ENCODE measurements at regions not wholly inside any gene's neighbourhood (a gene's known extent, or its start where the extent isn't known, plus 50 kb on each side); places are given as distances from the start of the nearest gene placed in this dataset.

DNA sequence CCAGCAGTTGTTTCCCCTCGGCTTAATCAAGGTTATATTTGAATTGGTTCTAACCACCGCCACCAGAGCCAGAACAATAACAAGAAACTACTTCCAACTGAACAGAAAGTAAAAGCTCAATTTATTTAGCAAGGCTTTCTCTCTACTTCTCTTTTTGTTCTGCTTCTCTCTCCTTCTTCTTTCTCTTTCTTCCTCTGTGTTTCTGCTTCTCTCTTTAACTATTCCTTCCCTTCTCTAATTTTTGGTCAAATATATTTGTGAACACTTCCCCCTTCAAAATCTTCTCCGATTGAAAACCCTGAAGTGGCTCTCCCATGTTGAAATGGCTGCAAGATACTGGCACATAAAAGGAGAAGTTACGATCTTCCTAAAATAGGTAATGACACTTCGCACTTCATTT is 1195.9 kb upstream of the PRKX start:
- ATAC-seq (ENCODE audit: insufficient read depth, low FRiP score) = no peak
- Histone ChIP-seq H3K9ac (ENCODE audit: insufficient read depth in 1 of 2, low read length in 2 of 2) (no peak overlapping the region), H3K36me3 (ENCODE audit: control insufficient read depth in 4 of 4, insufficient read depth in 4 of 4, low read length in 4 of 4) (no peaks in the 10 kb centered on the region)

GRCh38 chrX:4905576-4905975 is 1192.1 kb upstream of the PRKX start:
- Histone ChIP-seq H3K27me3 (ENCODE audit: control insufficient read depth in 3 of 3, insufficient read depth in 3 of 3, low read length in 2 of 3) (peaks cover 0 to 3% (median 0%) of the 10 kb centered on the region in 3 donors), H3K4me1 (ENCODE audit: control insufficient read depth in 5 of 5, insufficient read depth in 5 of 5, low read length in 5 of 5) (no peaks in the 10 kb centered on the region), H3K4me3 (no peak overlapping the region), H3K9me3 (ENCODE audit: control insufficient read depth in 4 of 4, insufficient read depth in 3 of 4, low read length in 3 of 4) (peaks cover 0 to 2% (median 0%) of the 10 kb centered on the region in 4 donors), H3K9ac (ENCODE audit: insufficient read depth in 1 of 2, low read length in 2 of 2) (no peak overlapping the region), H3K36me3 (ENCODE audit: control insufficient read depth in 4 of 4, insufficient read depth in 4 of 4, low read length in 4 of 4) (no peaks in the 10 kb centered on the region), H3K27ac (ENCODE audit: low read depth in 1 of 2, low read length in 1 of 2) (no peak overlapping the region)
- no peak for DNase-seq
- 65 to 66% methylated on average over 6 of the region's 6 CpGs for WGBS, 2 donors
- TF ChIP-seq CTCF (IDR thresholded peaks at IDR 0.05; ENCODE audit: control extremely low read depth, extremely low read depth) = no peak
- ATAC-seq (ENCODE audit: insufficient read depth, low FRiP score) = no peak

More for the DNA sequence above, 1195.9 kb upstream of the PRKX start:
- WGBS, 2 donors = 20 to 41% methylated on average over 5 of the region's 5 CpGs
- Histone ChIP-seq H3K4me1 (ENCODE audit: control insufficient read depth in 5 of 5, insufficient read depth in 5 of 5, low read length in 5 of 5) (no peaks in the 10 kb centered on the region), H3K27ac (ENCODE audit: low read depth in 1 of 2, low read length in 1 of 2) (no peak overlapping the region), H3K4me3 (no peak overlapping the region), H3K27me3 (ENCODE audit: control insufficient read depth in 3 of 3, insufficient read depth in 3 of 3, low read length in 2 of 3) (peaks cover 0 to 3% (median 0%) of the 10 kb centered on the region in 3 donors), H3K9me3 (ENCODE audit: control insufficient read depth in 4 of 4, insufficient read depth in 3 of 4, low read length in 3 of 4) (no peaks in the 10 kb centered on the region)
- no peak for TF ChIP-seq CTCF (IDR thresholded peaks at IDR 0.05; ENCODE audit: control extremely low read depth, extremely low read depth)
- no peak for DNase-seq

GRCh38 chrX:4881277-4881676 is 1167.8 kb upstream of the PRKX start:
- no peak overlapping the region for H3K9ac ChIP-seq (ENCODE audit: insufficient read depth in 1 of 2, low read length in 2 of 2)
- H3K4me1 ChIP-seq (ENCODE audit: control insufficient read depth in 5 of 5, insufficient read depth in 5 of 5, low read length in 5 of 5) = no peaks in the 10 kb centered on the region
- 53 to 78% methylated on average over 2 of the region's 2 CpGs for WGBS, 2 donors
- no peaks in the 10 kb centered on the region for H3K9me3 ChIP-seq (ENCODE audit: control insufficient read depth in 4 of 4, insufficient read depth in 3 of 4, low read length in 3 of 4)
- H3K27ac ChIP-seq (ENCODE audit: low read depth in 1 of 2, low read length in 1 of 2) = no peak overlapping the region
- no peak for ATAC-seq (ENCODE audit: insufficient read depth, low FRiP score)
- no peak for DNase-seq
- no peaks in the 10 kb centered on the region for H3K36me3 ChIP-seq (ENCODE audit: control insufficient read depth in 4 of 4, insufficient read depth in 4 of 4, low read length in 4 of 4)
- peaks cover 0 to 4% (median 0%) of the 10 kb centered on the region in 3 donors for H3K27me3 ChIP-seq (ENCODE audit: control insufficient read depth in 3 of 3, insufficient read depth in 3 of 3, low read length in 2 of 3)
- no peak for TF ChIP-seq CTCF (IDR thresholded peaks at IDR 0.05; ENCODE audit: control extremely low read depth, extremely low read depth)
- no peak overlapping the region for H3K4me3 ChIP-seq

GRCh38 chrX:4878640-4879039 is 1165.2 kb upstream of the PRKX start:
- ATAC-seq (ENCODE audit: insufficient read depth, low FRiP score) (no peak), DNase-seq (peak in 2 of 3 donors; percentile 0 to 25)
- no peak overlapping the region for H3K4me3 ChIP-seq
- no peaks in the 10 kb centered on the region for H3K27me3 ChIP-seq (ENCODE audit: control insufficient read depth in 3 of 3, insufficient read depth in 3 of 3, low read length in 2 of 3)
- no peaks in the 10 kb centered on the region for H3K9me3 ChIP-seq (ENCODE audit: control insufficient read depth in 4 of 4, insufficient read depth in 3 of 4, low read length in 3 of 4)
- TF ChIP-seq CTCF (IDR thresholded peaks at IDR 0.05; ENCODE audit: control extremely low read depth, extremely low read depth) = no peak
- H3K27ac ChIP-seq (ENCODE audit: low read depth in 1 of 2, low read length in 1 of 2) = no peak overlapping the region
- 66 to 81% methylated on average over 3 of the region's 3 CpGs for WGBS, 2 donors
- no peak overlapping the region for H3K9ac ChIP-seq (ENCODE audit: insufficient read depth in 1 of 2, low read length in 2 of 2)
- H3K36me3 ChIP-seq (ENCODE audit: control insufficient read depth in 4 of 4, insufficient read depth in 4 of 4, low read length in 4 of 4) = no peaks in the 10 kb centered on the region
- H3K4me1 ChIP-seq (ENCODE audit: control insufficient read depth in 5 of 5, insufficient read depth in 5 of 5, low read length in 5 of 5) = no peaks in the 10 kb centered on the region

Data from lung (tissue), 11 donors.